ENCODE measurements at regions not wholly inside any gene's neighbourhood (a gene's known extent, or its start where the extent isn't known, plus 50 kb on each side); places are given as distances from the start of the nearest gene placed in this dataset.

- no peak for DNase-seq (ENCODE audit: low read depth in 2 of 2)
Measured at GRCh38 chr2:192877159-192877558, 682.4 kb upstream of the TMEFF2 start.

- no peak for DNase-seq (ENCODE audit: low read depth in 2 of 2)
Measured at GRCh38 chr2:192876698-192877097, 682.0 kb upstream of the TMEFF2 start.

DNA sequence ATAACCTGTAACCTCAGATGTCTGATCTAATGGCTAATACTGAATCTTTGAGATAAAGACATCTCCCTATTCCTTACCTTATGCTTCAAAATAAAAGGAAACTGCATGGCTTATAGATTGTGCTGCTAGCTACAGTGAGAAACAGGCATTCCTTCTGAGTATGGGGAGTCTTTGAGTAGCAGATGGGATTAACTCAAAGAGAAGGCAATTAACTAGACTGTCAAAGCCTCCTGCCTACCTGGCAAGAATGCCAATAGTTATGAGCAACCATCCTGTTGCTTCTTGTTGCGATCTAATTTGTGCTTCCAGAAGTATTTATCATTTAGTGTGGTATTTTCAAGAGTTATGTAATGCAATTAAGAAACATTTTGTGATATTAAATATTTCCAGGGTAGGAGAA, 660.0 kb upstream of the TMEFF2 start:
- DNase-seq (ENCODE audit: low read depth in 2 of 2): no peak

DNA sequence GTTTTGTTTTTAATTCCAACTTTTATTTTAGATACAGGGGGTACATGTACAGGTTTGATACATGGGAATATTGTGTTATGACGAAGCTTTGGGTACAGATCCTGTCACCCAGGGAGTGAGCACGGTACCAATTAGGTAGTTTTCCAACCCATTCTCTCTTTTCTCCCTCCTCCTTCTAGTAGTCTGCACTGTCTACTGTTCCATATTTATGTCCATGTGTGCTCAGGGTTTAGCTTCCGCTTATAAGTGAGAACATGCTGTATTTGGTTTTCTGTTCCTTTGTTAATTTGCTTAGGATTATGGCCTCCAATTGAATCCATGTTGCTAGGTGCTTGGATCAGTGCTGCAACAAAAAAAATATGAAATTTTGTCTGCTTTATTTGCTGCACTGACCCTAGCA, 659.3 kb upstream of the TMEFF2 start:
- DNase-seq (ENCODE audit: low read depth in 2 of 2): no peak

DNA sequence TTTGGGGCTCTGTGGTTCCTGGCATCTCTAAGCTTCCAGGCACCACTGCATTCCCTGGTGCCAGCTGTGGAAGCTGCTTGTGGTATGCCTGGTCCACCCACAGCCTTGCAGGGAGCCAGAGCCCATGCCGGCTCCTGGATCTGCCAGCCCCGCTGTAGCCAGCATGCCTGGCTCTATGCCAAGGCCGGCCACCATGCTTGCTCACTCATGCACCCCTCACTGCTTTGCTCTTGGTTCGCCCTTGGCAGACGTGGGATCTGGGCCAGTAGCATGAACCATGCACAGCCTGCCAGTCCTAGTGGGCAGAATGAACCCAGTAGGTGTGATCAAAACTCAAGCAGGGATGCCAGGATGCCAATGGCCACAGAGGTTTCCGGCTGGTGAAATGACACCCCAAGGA, 634.2 kb upstream of the TMEFF2 start:
- DNase-seq (ENCODE audit: low read depth in 2 of 2): no peak

DNA sequence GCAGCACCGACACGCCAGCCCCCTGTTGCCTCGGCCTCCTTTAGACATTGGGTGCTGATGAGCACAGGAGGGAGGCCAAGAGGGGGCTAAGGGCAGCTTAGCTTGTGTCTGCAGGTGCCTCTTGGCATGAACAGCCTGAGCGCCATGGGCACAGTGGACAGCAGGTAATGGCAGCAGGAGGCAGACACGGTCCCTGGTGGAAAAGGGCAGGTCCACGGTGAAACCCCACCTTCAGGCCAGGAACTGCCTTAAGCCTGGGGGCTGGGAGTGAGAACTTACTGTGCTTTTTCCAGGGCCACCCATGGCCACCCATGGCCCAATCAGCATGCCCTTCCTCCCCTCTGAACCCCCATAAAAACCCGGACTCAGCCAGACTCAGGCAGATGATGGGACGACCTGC, 633.4 kb upstream of the TMEFF2 start:
- DNase-seq (ENCODE audit: low read depth in 2 of 2): no peak

GRCh38 chr2:192827735-192828134, 633.0 kb upstream of the TMEFF2 start:
- DNase-seq (ENCODE audit: low read depth in 2 of 2): no peak

- no peak for DNase-seq (ENCODE audit: low read depth in 2 of 2)
Measured at GRCh38 chr2:192814376-192814775, 619.6 kb upstream of the TMEFF2 start.

DNA sequence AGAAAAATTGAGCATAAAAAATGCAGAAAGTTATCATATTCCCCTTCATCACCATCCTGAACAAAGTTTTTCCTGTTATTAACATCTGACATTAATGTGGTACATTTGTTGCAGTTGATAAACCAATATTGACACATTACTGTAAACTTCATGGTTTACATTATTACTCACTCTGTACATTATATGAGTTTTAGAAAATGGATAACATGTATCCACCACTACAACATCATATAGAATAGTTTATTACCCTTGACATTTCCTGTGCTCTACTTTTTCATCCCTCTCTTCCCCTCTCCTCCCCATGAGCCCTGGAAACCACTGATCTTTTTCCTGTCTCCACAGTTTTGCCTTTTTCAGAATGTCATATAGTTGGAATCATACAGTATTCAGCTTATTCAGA, 618.6 kb upstream of the TMEFF2 start:
- no peak for DNase-seq (ENCODE audit: low read depth in 2 of 2)

- no peak for DNase-seq (ENCODE audit: low read depth in 2 of 2)
Measured at GRCh38 chr2:192809173-192809572, 614.4 kb upstream of the TMEFF2 start.

- DNase-seq (ENCODE audit: low read depth in 2 of 2): no peak
Measured at GRCh38 chr2:192783643-192784042, 588.9 kb upstream of the TMEFF2 start.

DNA sequence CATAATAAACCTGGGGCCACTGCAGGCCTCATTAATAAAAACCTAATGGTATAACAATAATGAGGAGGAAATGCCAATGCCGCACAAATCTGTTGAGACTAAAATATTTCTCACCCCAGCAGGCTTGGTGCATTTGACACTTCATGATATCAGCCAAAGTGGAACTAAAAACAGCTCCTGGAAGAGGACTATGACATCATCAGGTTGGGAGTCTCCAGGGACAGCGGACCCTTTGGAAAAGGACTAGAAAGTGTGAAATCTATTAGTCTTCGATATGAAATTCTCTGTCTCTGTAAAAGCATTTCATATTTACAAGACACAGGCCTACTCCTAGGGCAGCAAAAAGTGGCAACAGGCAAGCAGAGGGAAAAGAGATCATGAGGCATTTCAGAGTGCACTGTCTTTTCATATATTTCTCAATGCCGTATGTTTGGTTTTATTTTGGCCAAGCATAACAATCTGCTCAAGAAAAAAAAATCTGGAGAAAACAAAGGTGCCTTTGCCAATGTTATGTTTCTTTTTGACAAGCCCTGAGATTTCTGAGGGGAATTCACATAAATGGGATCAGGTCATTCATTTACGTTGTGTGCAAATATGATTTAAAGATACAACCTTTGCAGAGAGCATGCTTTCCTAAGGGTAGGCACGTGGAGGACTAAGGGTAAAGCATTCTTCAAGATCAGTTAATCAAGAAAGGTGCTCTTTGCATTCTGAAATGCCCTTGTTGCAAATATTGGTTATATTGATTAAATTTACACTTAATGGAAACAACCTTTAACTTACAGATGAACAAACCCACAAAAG, 580.9 kb upstream of the TMEFF2 start:
- DNase-seq (ENCODE audit: low read depth in 2 of 2): no peak

- no peak for DNase-seq (ENCODE audit: low read depth in 2 of 2)
Measured at GRCh38 chr2:192775011-192775410, 580.3 kb upstream of the TMEFF2 start.

DNA sequence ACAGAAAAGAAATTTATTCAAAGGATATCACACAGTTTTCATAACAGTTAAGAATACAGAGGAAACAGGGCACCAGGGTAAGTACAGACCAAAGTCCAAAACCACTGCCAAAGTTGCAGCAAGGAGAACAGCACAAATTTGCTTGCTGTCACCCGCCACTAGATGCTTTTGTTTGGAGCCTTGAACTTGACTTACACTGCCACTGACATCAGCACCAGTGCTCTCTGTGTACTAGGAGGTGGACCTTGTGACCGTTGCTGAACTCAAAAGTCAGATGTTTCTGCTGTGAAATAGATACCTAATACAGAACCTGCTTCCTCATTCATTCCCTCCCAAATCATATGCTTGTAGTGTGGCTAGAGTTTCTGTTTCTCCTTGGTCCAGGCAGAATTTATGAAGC, 578.3 kb upstream of the TMEFF2 start:
- DNase-seq (ENCODE audit: low read depth in 2 of 2): no peak

GRCh38 chr2:192749611-192750200, 555.0 kb upstream of the TMEFF2 start:
- DNase-seq (ENCODE audit: low read depth in 2 of 2): no peak

- DNase-seq (ENCODE audit: low read depth in 2 of 2): no peak
Measured at GRCh38 chr2:192741889-192742288, 547.2 kb upstream of the TMEFF2 start.

DNA sequence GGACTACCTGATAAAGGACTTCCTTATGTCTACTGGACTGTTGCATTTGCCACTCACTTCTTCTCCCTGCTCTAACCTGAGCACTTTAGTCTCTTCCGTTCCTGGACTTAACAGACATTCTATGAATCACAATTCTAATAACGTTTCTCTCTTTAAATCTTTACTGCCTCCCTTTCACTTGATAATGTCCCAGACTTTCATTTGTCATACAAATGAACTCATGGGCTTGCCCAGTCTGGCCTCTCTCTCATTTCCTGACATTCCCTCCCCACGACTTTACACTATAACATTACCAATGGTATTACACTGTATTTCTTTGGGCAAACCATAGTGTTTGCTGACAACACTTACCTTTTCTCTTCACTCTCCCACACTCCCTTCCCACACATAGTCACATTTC, 540.7 kb upstream of the TMEFF2 start:
- DNase-seq (ENCODE audit: low read depth in 2 of 2): no peak

DNA sequence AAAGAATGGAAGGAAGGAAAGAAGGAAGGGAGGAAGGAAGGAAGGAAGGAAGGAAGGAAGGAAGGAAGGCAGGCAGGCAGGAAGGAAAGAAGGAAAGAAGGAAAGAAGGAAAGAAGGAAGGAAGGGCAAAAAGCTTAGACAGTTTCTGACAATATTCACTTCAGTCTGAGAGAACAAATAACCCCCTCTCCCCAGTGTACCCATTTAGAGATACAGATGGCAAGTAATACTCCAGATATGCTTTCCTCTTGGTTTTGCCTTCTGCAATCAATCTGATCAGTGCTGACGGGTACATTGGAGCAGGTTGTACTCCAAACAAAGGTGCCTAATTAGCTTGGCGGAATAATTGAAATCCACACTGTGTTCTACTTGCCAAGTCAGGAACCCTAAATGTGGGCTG, 534.6 kb upstream of the TMEFF2 start:
- no peak for DNase-seq (ENCODE audit: low read depth in 2 of 2)

DNA sequence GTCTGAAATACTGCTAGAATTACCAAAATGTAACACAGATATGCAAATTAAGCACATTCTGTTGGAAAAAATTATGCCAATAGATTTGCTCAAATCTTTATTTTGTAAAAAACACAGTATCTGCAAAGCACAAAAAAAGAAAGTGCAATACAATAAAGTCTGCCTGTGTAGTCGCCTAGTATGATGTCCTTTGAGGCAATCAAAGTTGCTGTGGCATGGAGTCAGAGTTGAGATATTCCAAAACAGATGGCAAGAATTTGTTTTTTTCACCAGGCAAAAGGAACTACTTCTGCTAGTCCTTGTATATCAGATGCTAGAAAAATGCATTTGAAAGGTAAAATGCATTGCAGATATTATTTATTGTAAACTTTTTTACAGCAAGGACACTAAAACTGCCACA, 531.3 kb upstream of the TMEFF2 start:
- DNase-seq (ENCODE audit: low read depth in 2 of 2): no peak

- no peak for DNase-seq (ENCODE audit: low read depth in 2 of 2)
Measured at GRCh38 chr2:192719629-192720028, 524.9 kb upstream of the TMEFF2 start.

DNA sequence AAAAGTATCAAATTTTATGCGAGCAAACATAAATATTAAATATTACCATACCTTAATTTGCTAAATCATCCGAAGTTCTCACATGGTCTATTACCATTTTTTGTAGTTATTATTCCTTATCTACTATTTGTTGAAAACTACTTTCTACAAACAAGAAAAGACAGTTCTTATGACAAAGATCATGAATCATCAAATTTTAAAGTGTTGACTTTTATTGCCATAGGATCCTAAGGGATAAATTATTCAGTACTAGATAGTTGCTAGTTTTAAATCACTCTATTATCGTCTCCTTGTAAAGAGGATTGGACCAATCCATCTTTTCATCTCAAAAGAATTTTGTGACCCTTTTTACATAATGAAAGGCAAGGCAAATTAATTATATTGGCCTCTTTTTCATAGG, 523.6 kb upstream of the TMEFF2 start:
- DNase-seq (ENCODE audit: low read depth in 2 of 2): no peak

DNA sequence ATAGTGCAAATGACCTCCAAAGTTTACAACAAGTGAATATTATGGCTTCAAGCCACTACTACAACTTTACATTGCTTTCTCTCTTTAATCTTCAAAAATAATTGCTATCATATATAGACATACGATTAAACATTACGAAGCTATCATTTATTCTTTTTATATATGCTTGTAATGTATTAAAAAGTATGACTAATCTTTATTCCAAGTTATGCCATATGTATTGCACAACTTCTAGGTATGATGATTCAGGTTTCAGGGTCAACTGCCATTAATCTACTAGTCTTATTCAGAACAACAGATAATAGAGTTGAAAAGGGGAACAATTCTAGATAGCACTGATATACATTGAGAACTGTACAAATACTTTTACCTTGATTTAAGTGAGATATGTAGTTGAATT, 506.2 kb upstream of the TMEFF2 start:
- DNase-seq (ENCODE audit: low read depth in 2 of 2): no peak

DNA sequence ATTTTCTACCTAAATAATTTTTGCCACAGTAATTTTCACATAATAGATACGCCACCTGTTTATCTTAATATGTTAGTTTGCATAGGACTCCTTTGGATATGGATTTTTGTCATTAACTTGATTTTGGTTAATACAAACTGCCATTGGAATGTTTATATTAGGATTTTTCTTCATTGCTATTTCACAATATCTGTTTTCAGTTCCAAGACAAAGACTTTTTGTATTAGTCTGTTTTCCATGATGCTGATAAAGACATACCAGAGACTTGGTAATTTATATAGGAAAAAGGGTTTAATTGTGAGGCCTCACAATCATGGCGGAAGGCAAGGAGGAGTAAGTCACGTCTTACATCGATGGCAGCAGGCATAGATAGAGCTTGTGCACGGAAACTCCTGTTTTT, 503.1 kb upstream of the TMEFF2 start:
- no peak for DNase-seq (ENCODE audit: low read depth in 2 of 2)

DNA sequence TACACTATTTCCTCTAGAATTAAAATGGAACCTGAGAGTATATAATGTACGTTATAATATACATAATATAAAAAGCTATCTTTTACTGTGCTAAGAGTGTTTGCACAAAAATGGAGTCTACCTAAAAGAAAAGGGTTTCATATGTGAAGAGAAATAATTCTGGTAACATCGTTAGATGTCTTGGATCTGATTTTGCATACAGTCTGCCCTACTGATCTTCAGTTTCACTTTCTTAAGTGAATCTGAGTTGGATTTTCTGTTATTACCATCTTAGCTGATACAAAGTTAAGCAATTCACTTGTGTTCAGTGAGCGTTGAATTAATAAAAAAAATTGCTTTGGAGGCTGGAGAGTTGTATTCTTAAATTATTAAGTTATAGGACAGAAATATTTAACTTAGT, 502.1 kb upstream of the TMEFF2 start:
- no peak for DNase-seq (ENCODE audit: low read depth in 2 of 2)

All from dermis microvascular lymphatic vessel endothelial cell (primary cell).